SIG-M5 treated with dmso at 0.1 percent for 504 hours (cell line): ENCODE measurements at regions not wholly inside any gene's neighbourhood (a gene's known extent, or its start where the extent isn't known, plus 50 kb on each side); places are given as distances from the start of the nearest gene placed in this dataset.

Experiments used
- DNase-seq: peaks from one replicate; lab custom pipeline; 2025; ENCODE audit not compliant: unreplicated experiment; lab: John Stamatoyannopoulos, UW

- no peak for DNase-seq
Measured at GRCh38 chr14:85788470-85789233, 258.7 kb downstream of the FLRT2 start.

- DNase-seq: no peak
Measured at GRCh38 chr14:85766295-85766694, 236.4 kb downstream of the FLRT2 start.

- no peak for DNase-seq
Measured at GRCh38 chr14:85764822-85765221, 234.9 kb downstream of the FLRT2 start.

GRCh38 chr14:85762526-85762925, 232.6 kb downstream of the FLRT2 start:
- DNase-seq: no peak

GRCh38 chr14:85752175-85752574, 222.2 kb downstream of the FLRT2 start:
- DNase-seq: no peak

- DNase-seq: no peak
Measured at GRCh38 chr14:85744573-85744972, 214.6 kb downstream of the FLRT2 start.

GRCh38 chr14:85732031-85732430, 202.1 kb downstream of the FLRT2 start:
- no peak for DNase-seq

GRCh38 chr14:85731186-85731585, 201.2 kb downstream of the FLRT2 start:
- DNase-seq: no peak

GRCh38 chr14:85728476-85729065, 198.6 kb downstream of the FLRT2 start:
- no peak for DNase-seq

- DNase-seq: no peak
Measured at GRCh38 chr14:85714069-85714468, 184.1 kb downstream of the FLRT2 start.

- DNase-seq: no peak
Measured at GRCh38 chr14:85711620-85712019, 181.7 kb downstream of the FLRT2 start.
